Transverse colon (tissue), 4 donors: ENCODE measurements at regions not wholly inside any gene's neighbourhood (a gene's known extent, or its start where the extent isn't known, plus 50 kb on each side); places are given as distances from the start of the nearest gene placed in this dataset.

Source experiments
- EP300 ChIP-seq: sonication (generic); formaldehyde crosslinking; IDR thresholded peaks from one replicate; pipeline ENCODE4 v1.6.1; 2017; ENCODE audit warnings: antibody characterized with exemption, low read depth
- POLR2A ChIP-seq: fragments of 450-650 bp; IDR thresholded peaks from one replicate; pipeline ENCODE4 v1.6.1; 2016; ENCODE audit warnings: antibody characterized with exemption, mild to moderate bottlenecking, moderate library complexity
- POLR2AphosphoS5 ChIP-seq, 3 donors: sonication (generic); formaldehyde crosslinking; IDR thresholded peaks; one replicate each; pipeline ENCODE4 v1.6.1; 2016; ENCODE audit warnings: antibody characterized with exemption in 3 of 3
- TF ChIP-seq, protein P1 (sequence below), 5 experiments: fragments of 200-600 bp in 3 of 5; fragments of 450-650 bp in 2 of 5; sonication (generic) in 3 of 5; IDR thresholded peaks; 1 replicate in 2 of 5; 2 replicates in 3 of 5; pipeline ENCODE4 v1.5.1; 2016 to 2017; ENCODE audit warnings: antibody characterized with exemption in 5 of 5, inconsistent platforms in 3 of 5, mild to moderate bottlenecking in 2 of 5, moderate library complexity in 1 of 5

DNA sequence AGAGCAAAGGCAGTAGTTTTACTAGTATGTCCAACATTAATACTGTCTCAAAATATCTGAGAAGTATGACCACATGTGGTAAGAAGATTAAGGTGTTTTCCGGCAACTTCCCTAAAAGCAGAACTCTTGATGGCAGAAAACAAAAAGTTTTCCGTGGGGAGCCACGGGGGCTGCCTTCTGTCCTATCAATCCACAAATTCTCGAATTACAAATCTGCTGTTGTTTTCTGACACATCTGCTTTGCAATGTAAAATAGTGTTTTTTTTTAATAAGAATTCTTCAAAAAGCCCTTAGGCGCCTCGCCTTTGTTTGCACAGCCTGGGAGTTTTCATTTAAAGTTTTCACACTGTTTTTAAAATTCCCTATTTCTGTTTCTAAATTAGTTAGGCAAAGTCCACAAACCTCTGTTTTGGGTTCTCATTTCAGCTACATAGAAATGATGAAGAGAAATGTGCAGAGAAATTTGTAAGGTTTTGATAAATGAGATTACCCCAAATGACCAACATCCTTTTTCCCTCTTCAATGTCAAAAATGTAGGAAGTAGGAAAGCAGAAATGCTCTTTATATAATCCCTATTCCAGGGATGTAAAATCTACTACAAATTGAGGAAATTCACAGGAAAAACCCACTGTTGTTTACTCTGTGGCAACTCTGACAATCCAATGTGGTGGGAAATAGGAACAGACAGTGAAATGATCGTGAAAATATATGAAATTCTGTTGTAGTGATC lies 385.8 kb downstream of the ZEB2 start:
- TF ChIP-seq EP300 (no peak), POLR2A (no peak), POLR2AphosphoS5 (IDR thresholded peaks at IDR 0.05) (no peak)
- TF ChIP-seq, protein P1, sequence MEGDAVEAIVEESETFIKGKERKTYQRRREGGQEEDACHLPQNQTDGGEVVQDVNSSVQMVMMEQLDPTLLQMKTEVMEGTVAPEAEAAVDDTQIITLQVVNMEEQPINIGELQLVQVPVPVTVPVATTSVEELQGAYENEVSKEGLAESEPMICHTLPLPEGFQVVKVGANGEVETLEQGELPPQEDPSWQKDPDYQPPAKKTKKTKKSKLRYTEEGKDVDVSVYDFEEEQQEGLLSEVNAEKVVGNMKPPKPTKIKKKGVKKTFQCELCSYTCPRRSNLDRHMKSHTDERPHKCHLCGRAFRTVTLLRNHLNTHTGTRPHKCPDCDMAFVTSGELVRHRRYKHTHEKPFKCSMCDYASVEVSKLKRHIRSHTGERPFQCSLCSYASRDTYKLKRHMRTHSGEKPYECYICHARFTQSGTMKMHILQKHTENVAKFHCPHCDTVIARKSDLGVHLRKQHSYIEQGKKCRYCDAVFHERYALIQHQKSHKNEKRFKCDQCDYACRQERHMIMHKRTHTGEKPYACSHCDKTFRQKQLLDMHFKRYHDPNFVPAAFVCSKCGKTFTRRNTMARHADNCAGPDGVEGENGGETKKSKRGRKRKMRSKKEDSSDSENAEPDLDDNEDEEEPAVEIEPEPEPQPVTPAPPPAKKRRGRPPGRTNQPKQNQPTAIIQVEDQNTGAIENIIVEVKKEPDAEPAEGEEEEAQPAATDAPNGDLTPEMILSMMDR (IDR thresholded peaks at IDR 0.05) = no peak
